SK-N-SH (cell line): ENCODE measurements at regions not wholly inside any gene's neighbourhood (a gene's known extent, or its start where the extent isn't known, plus 50 kb on each side); places are given as distances from the start of the nearest gene placed in this dataset.

Source experiments
- CTCF ChIA-PET: fragments of 300-600, 350-600 bp; formaldehyde crosslinking; extraction: SDS; loops from one replicate; lab custom pipeline; 2021; lab: Yijun Ruan, JAX
- POLR2A ChIA-PET: fragments of 350-600 bp; sonication (Branson Sonifier 250); formaldehyde crosslinking; extraction: SDS; loops from one replicate; lab custom pipeline; 2020; ENCODE audit warnings: antibody characterized with exemption, inconsistent platforms; lab: Yijun Ruan, JAX
- DNase-seq: peaks from one replicate; pipeline ENCODE4 v3.0.0; 2012
- H2AFZ ChIP-seq: fragments of 200-600 bp; sonication (generic); 2 replicates; pipeline ENCODE4 v1.8.1; 2016; ENCODE audit warnings: antibody characterized with exemption, mild to moderate bottlenecking, low read depth
- H3F3A ChIP-seq: fragments of 200-600 bp; sonication (generic); replicated peaks from 2 replicates; pipeline ENCODE3; 2016; ENCODE audit warnings: antibody characterized with exemption, mild to moderate bottlenecking; ENCODE audit not compliant: insufficient read depth
- H3K27ac ChIP-seq, 2 experiments: fragments of 200-500 bp in 1 of 2; fragments of 200-600 bp in 1 of 2; sonication (Bioruptor generic) in 1 of 2; sonication (generic), shearing (Covaris generic) in 1 of 2; 2 replicates each; pipeline versions ENCODE4 v1.5.1 to v1.6.1; 2014 to 2016; ENCODE audit warnings: low read depth in 2 of 2, inconsistent platforms in 1 of 2, low read length in 1 of 2, mild to moderate bottlenecking in 1 of 2, mixed read lengths in 1 of 2
- H3K27me3 ChIP-seq: fragments of 200-600 bp; sonication (generic), shearing (Covaris generic); 2 replicates; pipeline ENCODE4 v1.6.1; 2016; ENCODE audit warnings: mixed run types; ENCODE audit not compliant: insufficient read depth
- H3K36me3 ChIP-seq, 2 experiments: fragments of 200-500 bp in 1 of 2; fragments of 200-600 bp in 1 of 2; sonication (Bioruptor generic) in 1 of 2; sonication (generic) in 1 of 2; replicated peaks in 1 of 2; 2 replicates each; pipeline versions ENCODE3 to v1.5.1; 2014 to 2016; ENCODE audit warnings: low read length in 1 of 2, mild to moderate bottlenecking in 1 of 2; ENCODE audit not compliant: insufficient read depth in 2 of 2, control insufficient read depth in 1 of 2
- H3K4me1 ChIP-seq, 2 experiments: fragments of 200-500 bp in 1 of 2; fragments of 200-600 bp in 1 of 2; sonication (Bioruptor generic) in 1 of 2; sonication (generic), shearing (Covaris generic) in 1 of 2; 2 replicates each; pipeline versions ENCODE4 v1.5.1 to v1.6.1; 2014 to 2016; ENCODE audit warnings: low read depth in 1 of 2, low read length in 1 of 2, mixed run types in 1 of 2; ENCODE audit not compliant: insufficient read depth in 2 of 2, control insufficient read depth in 1 of 2
- H3K4me2 ChIP-seq: fragments of 200-600 bp; sonication (generic), shearing (Covaris generic); 2 replicates; pipeline ENCODE4 v1.6.1; 2017; ENCODE audit warnings: mixed run types
- H3K4me3 ChIP-seq, 2 experiments: fragments of 200-500 bp in 1 of 2; fragments of 200-600 bp in 1 of 2; sonication (Bioruptor generic) in 1 of 2; sonication (generic), shearing (Covaris generic) in 1 of 2; 2 replicates each; pipeline versions ENCODE4 v1.5.1 to v1.8.1; 2014 to 2016; ENCODE audit warnings: low read depth in 2 of 2, inconsistent platforms in 1 of 2, low read length in 1 of 2, mild to moderate bottlenecking in 1 of 2, mixed read lengths in 1 of 2, moderate library complexity in 1 of 2
- H3K79me2 ChIP-seq: fragments of 200-600 bp; sonication (generic); 2 replicates; pipeline ENCODE4 v1.8.1; 2017; ENCODE audit warnings: mild to moderate bottlenecking; ENCODE audit not compliant: insufficient read depth
- H3K9ac ChIP-seq: fragments of 200-600 bp; sonication (generic); 2 replicates; pipeline ENCODE4 v1.6.1; 2017; ENCODE audit warnings: mixed run types
- H3K9me2 ChIP-seq: fragments of 200-600 bp; sonication (generic); 2 replicates; pipeline ENCODE4 v1.6.1; 2017; ENCODE audit warnings: mixed run types
- H3K9me3 ChIP-seq: fragments of 200-600 bp; sonication (generic); 2 replicates; pipeline ENCODE4 v1.6.1; 2017; ENCODE audit warnings: mixed run types, mild to moderate bottlenecking, moderate library complexity
- H4K20me1 ChIP-seq: fragments of 200-600 bp; sonication (generic); 2 replicates; pipeline ENCODE4 v1.6.1; 2017; ENCODE audit warnings: mild to moderate bottlenecking, mixed run types; ENCODE audit not compliant: insufficient read depth
- ELF1 ChIP-seq: IDR thresholded peaks from 2 replicates; pipeline ENCODE4 v1.4.0; 2012
- EP300 ChIP-seq, 2 experiments: IDR thresholded peaks; 2 replicates each; pipeline versions ENCODE4 v1.4.0 to v1.6.1; 2012; ENCODE audit warnings: borderline replicate concordance in 1 of 2, low read depth in 1 of 2, low read length in 1 of 2
- EZH2phosphoT487 ChIP-seq: fragments of 200-600 bp; sonication (generic); IDR thresholded peaks from 2 replicates; pipeline ENCODE4 v1.6.1; 2017; ENCODE audit warnings: low read depth, mixed run types, mild to moderate bottlenecking, antibody characterized with exemption, moderate library complexity, borderline replicate concordance
- FOSL2 ChIP-seq: IDR thresholded peaks from 2 replicates; pipeline ENCODE4 v1.4.0; 2012; ENCODE audit warnings: low read depth, mild to moderate bottlenecking, moderate library complexity, borderline replicate concordance
- FOXM1 ChIP-seq: IDR thresholded peaks from 2 replicates; pipeline ENCODE4 v1.4.0; 2012; ENCODE audit warnings: low read depth, mild to moderate bottlenecking
- JUND ChIP-seq: IDR thresholded peaks from 2 replicates; pipeline ENCODE4 v1.4.0; 2012
- MAX ChIP-seq: IDR thresholded peaks from 2 replicates; pipeline ENCODE4 v1.4.0; 2012; ENCODE audit warnings: low read depth
- MXI1 ChIP-seq: IDR thresholded peaks from 2 replicates; pipeline ENCODE4 v1.6.1; 2012; ENCODE audit warnings: mild to moderate bottlenecking, low read depth, low read length, improper control_type of control experiment
- NFIC ChIP-seq: IDR thresholded peaks from 2 replicates; pipeline ENCODE4 v1.4.0; 2012; ENCODE audit warnings: borderline replicate concordance
- NRF1 ChIP-seq: IDR thresholded peaks from 2 replicates; pipeline ENCODE4 v1.6.1; 2012; ENCODE audit warnings: low read depth, mild to moderate bottlenecking, low read length
- PBX3 ChIP-seq: IDR thresholded peaks from 2 replicates; pipeline ENCODE4; 2012
- POLR2AphosphoS5 ChIP-seq: IDR thresholded peaks from 2 replicates; pipeline ENCODE4 v1.6.1; 2012; ENCODE audit warnings: low read depth, low read length
- RAD21 ChIP-seq: IDR thresholded peaks from 2 replicates; pipeline ENCODE4 v1.6.1; 2012; ENCODE audit warnings: mild to moderate bottlenecking, low read length
- RXRA ChIP-seq: IDR thresholded peaks from 2 replicates; pipeline ENCODE4 v1.4.0; 2012; ENCODE audit warnings: low read depth, mild to moderate bottlenecking, borderline replicate concordance
- SIN3A ChIP-seq: IDR thresholded peaks from 2 replicates; pipeline ENCODE4 v1.6.1; 2012; ENCODE audit warnings: low read depth, mild to moderate bottlenecking, low read length, moderate library complexity, borderline replicate concordance
- TAF1 ChIP-seq: IDR thresholded peaks from 2 replicates; pipeline ENCODE4 v1.6.1; 2012; ENCODE audit warnings: low read depth, mild to moderate bottlenecking, low read length, moderate library complexity, borderline replicate concordance
- USF2 ChIP-seq: fragments of 150-350 bp; IDR thresholded peaks from 2 replicates; pipeline ENCODE4 v1.6.1; 2017; ENCODE audit warnings: antibody characterized with exemption, low read length, low read depth, borderline replicate concordance
- YY1 ChIP-seq: IDR thresholded peaks from 2 replicates; pipeline ENCODE4 v1.4.0; 2012; ENCODE audit warnings: low read depth, mild to moderate bottlenecking
- ZBTB33 ChIP-seq: IDR thresholded peaks from 2 replicates; pipeline ENCODE4 v1.4.0; 2012; ENCODE audit warnings: low read depth, borderline replicate concordance
- WGBS: methylation state at CpG from one replicate; pipeline ENCODE4 v1.1.6; 2017; ENCODE audit warnings: low lambda C conversion rate; 5-methylcytosine and 5-hydroxymethylcytosine counted together

- H4K20me1 ChIP-seq, result no peaks in the 10 kb centered on the region
- H3K27me3 ChIP-seq, result no peaks in the 10 kb centered on the region
- H3K79me2 ChIP-seq, result no peaks in the 10 kb centered on the region
- ChIA-PET CTCF (interaction anchor here (1.5 kb wide), 1 partner anchor 96 kb away, joined by 3 read pairs; no protein-coding TSS in a partner anchor), POLR2A (no interaction called here)
- no peaks in the 10 kb centered on the region for H3K36me3 ChIP-seq
- peaks cover 0 to 36% of the 10 kb centered on the region in 2 experiments; a peak in 1 of 4 replicates for H3K4me1 ChIP-seq
- DNase-seq, result no peak
- H3K27ac ChIP-seq, result no peak overlapping the region
- H3K9me2 ChIP-seq, result no peaks in the 10 kb centered on the region
- H3F3A ChIP-seq, result no peaks in the 10 kb centered on the region
- H3K4me2 ChIP-seq, result no peak overlapping the region
- no peak overlapping the region for H3K4me3 ChIP-seq
- H2AFZ ChIP-seq, result no peak overlapping the region
- TF ChIP-seq EZH2phosphoT487 (no peak), FOXM1 (no peak), ELF1 (no peak), PBX3 (no peak), FOSL2 (no peak), RXRA (no peak), POLR2AphosphoS5 (no peak), ZBTB33 (no peak), MXI1 (no peak), NRF1 (no peak), SIN3A (no peak)
- TF ChIP-seq, all 33 proteins: peak for 0
- no peak overlapping the region for H3K9ac ChIP-seq
- WGBS, result 51% methylated on average over 10 of the region's 17 CpGs
- no peaks in the 10 kb centered on the region for H3K9me3 ChIP-seq
Measured at GRCh38 chr10:124292911-124293615, 125.7 kb downstream of the OAT start.

GRCh38 chr10:124291001-124291701 is 127.6 kb downstream of the OAT start:
- Histone ChIP-seq H3K79me2 (no peaks in the 10 kb centered on the region), H3K9ac (no peak overlapping the region), H3K4me2 (no peak overlapping the region), H3K27me3 (no peaks in the 10 kb centered on the region), H4K20me1 (no peaks in the 10 kb centered on the region), H3K4me3 (no peak overlapping the region), H2AFZ (no peak overlapping the region), H3K36me3 (no peaks in the 10 kb centered on the region), H3F3A (no peaks in the 10 kb centered on the region), H3K27ac (no peak overlapping the region), H3K9me3 (no peaks in the 10 kb centered on the region), H3K4me1 (peaks cover 0 to 29% of the 10 kb centered on the region in 2 experiments; a peak in 1 of 4 replicates), H3K9me2 (no peaks in the 10 kb centered on the region)
- POLR2A ChIA-PET, result no interaction called here
- WGBS, result 35% methylated on average over 11 of the region's 14 CpGs
- no peak for TF ChIP-seq USF2
- TF ChIP-seq ZBTB33, result no peak
- TF ChIP-seq NFIC, result no peak
- TF ChIP-seq POLR2AphosphoS5, result no peak
- no peak for TF ChIP-seq TAF1
- TF ChIP-seq YY1, result no peak
- no peak for TF ChIP-seq RAD21
- TF ChIP-seq FOXM1, result no peak
- TF ChIP-seq RXRA, result no peak
- no peak for TF ChIP-seq MAX
- TF ChIP-seq JUND, result no peak
- TF ChIP-seq ELF1, result no peak
- TF ChIP-seq NRF1, result no peak
- no peak for TF ChIP-seq EP300 (IDR thresholded peaks at IDR 0.05; ENCODE audit: borderline replicate concordance in 1 of 2, low read depth in 1 of 2, low read length in 1 of 2)
- TF ChIP-seq FOSL2, result no peak
- DNase-seq, result no peak
- CTCF ChIA-PET, result interaction anchor here (1.0 to 2.5 kb wide), 2 partner anchors 98 to 295 kb away, joined by 3 to 8 read pairs; no protein-coding TSS in a partner anchor
